IPS DF 4.7 (cell line): ENCODE measurements at regions not wholly inside any gene's neighbourhood (a gene's known extent, or its start where the extent isn't known, plus 50 kb on each side); places are given as distances from the start of the nearest gene placed in this dataset.

Experiments
- DNase-seq: peaks from one replicate; pipeline ENCODE4 v3.0.0-alpha.2; 2013; ENCODE audit warnings: low spot score; ENCODE audit errors: extremely low read depth

DNA sequence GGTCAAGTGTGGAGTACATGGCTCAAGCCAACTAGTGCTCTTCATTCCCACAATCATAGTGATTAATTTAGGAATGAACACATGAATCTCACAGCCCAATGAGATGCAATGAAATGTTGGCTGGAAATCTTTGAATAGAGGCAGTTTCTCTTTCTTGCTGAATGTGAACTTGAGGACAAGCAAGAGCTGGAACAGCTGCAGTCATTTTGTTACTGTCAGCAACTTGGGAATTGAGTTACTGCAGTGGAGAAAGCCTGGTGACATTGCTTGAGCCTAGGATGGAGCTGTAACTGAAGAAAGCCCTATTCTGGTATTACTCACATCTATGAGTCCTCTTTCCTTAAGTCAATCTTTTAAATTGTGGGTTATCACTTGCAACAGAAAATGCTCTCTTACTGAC, 62.3 kb downstream of the YIPF5 start:
- DNase-seq, result no peak
